Eye (tissue), 1 donor: ENCODE measurements at regions not wholly inside any gene's neighbourhood (a gene's known extent, or its start where the extent isn't known, plus 50 kb on each side); places are given as distances from the start of the nearest gene placed in this dataset.

Experiments used
- DNase-seq: peaks from one replicate; pipeline ENCODE4 v3.0.0-alpha.2; 2015

GRCh38 chr6:5946701-5947100, 60.0 kb downstream of the NRN1 start:
- no peak for DNase-seq

DNA sequence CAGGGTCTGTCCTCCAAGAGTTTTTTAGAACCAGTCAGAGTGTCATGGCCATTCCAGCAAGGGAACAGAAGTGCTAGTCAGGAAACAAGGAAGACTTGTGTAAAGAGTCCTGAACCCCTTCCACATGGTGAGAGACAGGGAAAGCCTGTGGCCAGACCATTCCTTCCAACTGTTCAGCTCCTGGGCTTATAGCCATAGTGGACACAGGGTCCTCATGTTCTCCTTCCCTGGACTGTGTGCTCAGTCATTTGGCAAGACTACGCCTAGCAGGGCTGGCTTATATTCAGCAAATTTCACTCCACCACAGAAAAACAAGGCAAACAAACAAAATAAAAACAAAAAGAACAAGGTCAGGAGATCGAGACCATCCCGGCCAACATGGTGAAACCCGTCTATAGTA, 60.5 kb downstream of the NRN1 start:
- no peak for DNase-seq

DNA sequence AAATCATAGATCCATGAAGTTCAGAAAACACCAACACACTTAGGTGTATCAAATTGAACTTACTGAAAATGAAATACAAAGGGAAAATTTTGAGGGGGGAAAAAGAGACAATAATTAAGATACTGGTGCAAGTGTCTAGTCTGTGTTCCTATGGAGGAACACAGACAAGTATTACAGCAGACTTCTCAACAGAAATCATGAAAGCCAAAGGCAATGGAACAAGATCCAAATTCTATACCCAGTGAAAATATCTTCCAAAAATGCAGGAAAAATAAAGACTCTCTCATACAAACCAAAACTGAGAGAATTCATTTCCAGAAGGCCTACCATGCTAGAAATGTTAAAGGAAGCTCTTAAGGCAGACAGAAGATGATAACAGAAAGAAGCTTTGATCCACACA, 63.1 kb downstream of the NRN1 start:
- DNase-seq = no peak

DNA sequence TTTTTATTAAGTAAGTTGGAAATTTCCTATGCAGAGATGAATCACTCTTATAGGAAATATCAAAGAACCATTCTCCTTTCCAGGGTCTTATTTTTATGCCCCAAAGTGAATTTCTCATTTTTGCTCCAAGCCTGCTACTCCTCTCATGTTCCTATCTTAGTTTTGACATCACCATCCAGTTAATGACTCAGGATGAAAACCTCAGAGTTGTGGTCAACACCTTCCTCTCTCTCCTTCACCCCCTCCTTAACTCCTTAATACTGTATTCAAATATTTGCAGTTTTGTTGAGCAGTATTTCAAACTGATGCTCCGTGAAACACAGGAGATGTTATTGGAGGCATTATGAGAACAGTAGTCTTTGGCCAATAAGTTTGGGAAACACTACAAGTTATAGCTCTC, 64.1 kb downstream of the NRN1 start:
- DNase-seq = no peak

DNA sequence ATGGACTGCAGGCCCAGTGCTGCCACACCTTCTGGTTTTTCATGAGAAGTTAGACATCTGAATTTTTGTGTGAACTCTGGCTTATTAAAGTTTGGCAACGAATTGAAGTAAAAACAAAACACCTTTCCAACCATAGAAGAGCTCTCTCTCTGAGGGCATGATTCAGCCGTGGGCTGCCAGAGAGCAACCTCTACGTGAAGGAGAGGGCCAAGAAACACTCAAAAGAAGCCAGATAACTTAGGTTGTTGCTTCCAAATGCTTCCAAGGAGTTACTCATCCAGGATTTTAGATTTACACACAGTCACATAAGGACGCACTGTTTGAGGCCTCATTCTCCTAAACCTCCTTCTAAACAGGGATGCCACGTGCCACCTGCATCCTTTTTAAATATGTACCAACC, 65.5 kb downstream of the NRN1 start:
- DNase-seq = no peak

- no peak for DNase-seq
Observed at GRCh38 chr6:5938934-5939333, 67.8 kb downstream of the NRN1 start.

- no peak for DNase-seq
Observed at GRCh38 chr6:5937936-5938706, 68.6 kb downstream of the NRN1 start.

DNA sequence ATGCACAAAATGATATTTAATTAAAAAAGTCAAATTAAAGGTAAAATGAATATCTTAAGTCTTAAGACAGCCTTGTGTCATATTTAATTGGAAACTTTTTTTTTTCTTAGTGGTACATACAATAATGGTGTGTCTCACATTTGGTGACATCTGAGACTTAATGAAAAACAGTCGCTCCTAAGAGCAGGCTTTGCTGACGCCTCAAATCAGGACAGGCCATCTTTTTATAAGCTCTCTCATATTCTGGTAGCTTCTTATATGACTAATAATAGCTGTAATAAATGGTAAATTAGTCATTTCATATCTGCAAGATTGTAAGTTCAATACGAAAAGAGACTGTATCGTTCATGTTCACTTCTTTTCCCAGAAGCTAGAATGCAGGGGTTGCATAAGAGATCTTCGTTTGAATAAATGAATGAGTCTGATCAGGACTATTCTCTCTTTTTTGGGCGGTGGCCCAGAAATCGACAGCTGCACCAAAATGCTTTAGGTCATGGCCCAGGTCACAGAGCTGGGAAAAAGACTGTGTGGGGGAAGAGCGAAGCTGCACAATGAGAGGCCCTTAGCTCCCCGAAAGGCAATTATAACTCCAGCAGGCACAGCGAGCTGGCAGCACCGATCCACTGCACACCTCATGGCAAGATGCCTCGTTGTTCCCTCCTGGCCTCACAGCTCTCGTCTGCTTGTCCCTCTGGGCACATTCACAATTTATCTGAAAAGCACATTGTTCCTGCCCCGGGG, 69.4 kb downstream of the NRN1 start:
- DNase-seq = peak; percentile 53

DNA sequence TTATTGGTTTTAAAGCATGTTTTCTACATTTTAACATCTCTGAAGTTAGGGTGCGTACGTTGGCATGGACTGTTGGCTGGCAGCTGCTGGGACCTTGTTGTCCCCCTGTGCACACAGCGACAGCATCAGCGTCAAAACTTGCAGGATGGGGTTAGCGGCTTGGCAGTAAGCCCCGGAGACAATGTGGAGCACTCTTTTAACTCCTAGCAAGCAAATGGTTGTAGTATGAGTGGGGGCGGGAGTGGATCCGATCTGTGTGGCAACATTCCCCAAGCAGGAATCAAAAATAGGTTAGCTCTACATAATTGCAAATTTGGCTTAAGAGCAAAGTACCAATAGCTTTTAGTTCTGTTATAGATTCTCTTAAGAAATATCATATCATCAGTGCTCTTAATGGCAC, 70.1 kb downstream of the NRN1 start:
- DNase-seq = peak; percentile 16

DNA sequence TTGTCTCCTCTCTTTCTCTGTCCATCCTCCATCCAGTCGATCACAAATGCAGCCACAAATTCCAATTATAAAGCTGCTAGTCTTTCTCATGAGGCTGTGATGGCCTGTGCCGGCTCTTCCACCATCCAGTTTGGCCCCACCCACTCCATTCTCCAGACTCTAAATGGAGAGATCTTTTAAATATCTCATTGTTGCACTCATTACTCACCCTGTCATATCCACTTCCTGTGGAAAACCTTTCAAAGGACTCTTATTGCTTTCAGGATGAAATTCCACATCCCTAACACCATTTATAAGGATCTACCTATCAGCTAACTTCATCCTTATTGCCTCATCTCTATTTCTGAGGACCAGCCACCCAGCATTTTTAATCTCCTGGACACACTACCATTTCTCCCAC, 70.6 kb downstream of the NRN1 start:
- no peak for DNase-seq

DNA sequence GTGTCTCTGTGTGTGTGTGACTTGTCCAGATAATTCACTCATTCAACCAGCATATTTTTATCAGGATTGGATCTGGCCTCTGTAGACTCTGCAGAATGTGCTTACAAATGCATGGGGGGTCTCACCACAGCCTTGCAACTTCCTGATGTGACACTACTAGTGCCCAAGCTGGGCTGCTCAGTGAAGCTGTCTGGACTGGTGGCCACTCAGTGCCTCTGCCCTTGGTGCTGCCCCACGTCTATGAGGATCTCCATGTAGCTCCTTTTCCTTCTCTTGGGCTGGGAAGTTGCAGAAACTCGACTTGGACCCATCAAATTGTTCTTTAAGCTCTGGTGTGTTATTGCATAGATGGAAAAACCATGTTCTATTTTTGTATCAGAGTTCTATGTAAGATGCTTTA, 75.8 kb downstream of the NRN1 start:
- DNase-seq = no peak

GRCh38 chr6:5930143-5930770, 76.5 kb downstream of the NRN1 start:
- DNase-seq = no peak

GRCh38 chr6:5923840-5924239, 82.9 kb downstream of the NRN1 start:
- no peak for DNase-seq

- no peak for DNase-seq
Observed at GRCh38 chr6:5922230-5922629, 84.5 kb downstream of the NRN1 start.

DNA sequence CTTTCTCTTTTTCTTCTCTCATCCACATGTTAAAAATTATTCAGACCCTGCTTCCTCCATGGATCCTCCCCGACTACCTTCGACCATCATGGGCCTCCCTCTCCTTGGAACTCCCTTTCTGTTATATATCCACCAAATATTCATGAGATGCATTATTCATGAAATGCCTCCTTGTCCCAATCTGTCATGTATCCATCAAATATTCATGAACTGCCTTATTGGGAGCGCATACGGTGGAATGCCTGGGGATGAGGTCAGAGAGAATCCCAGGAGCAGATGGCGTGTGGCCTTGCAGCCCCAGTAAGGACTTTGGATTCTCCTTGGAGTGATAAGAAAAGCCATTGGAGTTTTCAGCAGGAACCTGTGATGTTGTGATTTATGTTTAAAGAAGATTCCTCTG, 97.0 kb downstream of the NRN1 start:
- peak; percentile 69 for DNase-seq

DNA sequence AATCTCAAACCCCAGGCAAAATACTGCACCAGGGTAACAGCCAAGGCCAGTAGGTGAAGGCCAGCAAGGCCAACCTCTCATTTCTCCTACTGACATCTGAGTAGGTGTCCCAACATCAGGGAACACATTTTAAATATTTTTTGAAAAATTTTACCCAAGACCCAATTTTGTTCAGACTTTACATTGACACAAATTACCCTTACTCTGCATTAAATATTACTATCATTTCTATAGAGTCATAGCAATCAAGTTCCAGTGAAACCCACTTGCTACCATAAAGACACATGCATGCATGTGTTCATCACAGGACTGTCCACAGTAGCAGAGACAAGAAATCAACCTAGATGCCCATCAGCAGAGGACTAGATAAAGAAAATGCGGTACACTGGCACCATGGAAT, 99.9 kb downstream of the NRN1 start:
- no peak for DNase-seq

DNA sequence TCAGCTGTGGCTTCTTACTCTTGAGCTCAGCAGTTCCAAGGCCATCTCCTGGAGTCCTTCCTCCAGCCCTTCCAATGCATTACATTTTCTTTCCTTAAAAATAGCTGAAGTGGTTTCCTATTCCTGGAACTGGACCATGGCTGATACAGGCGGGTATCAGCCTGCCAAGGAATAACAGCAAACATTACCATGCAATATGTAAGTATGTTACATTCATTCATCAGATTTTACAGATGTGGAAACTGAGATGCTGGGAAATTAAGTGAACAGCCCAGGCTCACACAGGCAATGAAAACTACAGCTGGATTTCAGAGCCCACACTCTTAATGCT, 100.4 kb downstream of the NRN1 start:
- DNase-seq = no peak

DNA sequence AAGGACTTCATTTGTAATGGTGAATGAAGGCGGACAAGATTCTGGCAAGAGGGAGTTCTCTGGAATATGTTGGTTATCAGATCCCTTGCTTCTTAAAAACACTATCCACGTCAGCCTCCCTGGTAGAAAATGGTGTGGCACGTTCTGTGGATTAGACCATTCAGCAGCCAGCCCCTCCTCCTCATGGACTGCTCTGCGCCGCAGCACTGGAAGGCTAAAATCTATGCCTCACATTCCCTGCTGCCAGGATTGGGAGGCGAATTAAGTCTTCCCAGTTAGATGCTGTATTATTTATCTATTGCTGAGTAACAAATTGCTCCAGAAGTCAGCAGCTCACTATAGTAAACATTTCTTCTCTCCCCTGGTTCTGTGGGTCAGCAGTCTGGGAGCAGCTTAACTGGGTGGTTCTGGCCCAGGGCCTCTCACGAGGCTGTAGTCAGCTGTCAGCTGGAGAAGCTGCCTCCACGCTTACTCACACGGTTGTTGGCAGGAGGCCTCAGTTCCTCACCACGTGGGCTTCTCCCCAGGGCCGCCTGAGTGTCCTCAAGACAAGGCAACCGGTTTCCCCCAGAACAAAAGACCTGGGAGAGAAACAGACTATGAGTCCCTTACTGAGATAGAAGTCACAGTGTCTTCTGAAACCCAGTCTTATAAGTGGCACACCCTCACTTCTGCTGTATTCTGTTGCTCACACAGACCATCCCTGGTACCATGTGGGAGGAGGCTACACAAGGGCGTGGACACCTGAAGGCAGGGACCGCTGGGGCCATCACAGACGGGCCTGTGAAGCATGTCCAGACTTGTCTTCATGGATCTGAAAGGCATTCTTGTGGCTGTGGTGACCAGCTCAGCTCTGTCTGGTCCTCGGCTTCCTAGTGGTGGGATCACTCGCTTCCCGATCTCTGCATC, 101.0 kb downstream of the NRN1 start:
- DNase-seq = peak; percentile 14

DNA sequence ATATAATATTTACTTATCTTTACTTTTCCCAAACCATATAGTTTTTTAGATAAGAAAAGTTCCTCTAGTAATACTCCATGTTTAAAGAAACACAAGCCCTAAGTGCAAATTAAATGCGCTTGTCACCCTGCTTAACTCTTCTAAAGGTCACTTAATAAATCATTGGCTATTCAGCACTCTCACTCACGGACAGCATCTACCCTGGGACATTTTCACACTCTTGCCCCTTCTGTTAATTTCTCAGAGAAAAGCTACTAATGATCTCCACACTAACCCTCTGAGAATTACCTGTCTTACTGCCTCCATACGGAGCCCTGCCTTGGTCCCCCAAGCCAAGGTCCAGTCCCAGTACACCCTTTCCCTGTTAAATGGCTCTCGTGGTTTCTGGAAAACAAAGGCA, 102.2 kb downstream of the NRN1 start:
- DNase-seq = no peak

GRCh38 chr6:5899216-5900045, 107.3 kb downstream of the NRN1 start:
- DNase-seq = no peak

GRCh38 chr6:5898563-5898962, 108.2 kb downstream of the NRN1 start:
- DNase-seq = no peak

DNA sequence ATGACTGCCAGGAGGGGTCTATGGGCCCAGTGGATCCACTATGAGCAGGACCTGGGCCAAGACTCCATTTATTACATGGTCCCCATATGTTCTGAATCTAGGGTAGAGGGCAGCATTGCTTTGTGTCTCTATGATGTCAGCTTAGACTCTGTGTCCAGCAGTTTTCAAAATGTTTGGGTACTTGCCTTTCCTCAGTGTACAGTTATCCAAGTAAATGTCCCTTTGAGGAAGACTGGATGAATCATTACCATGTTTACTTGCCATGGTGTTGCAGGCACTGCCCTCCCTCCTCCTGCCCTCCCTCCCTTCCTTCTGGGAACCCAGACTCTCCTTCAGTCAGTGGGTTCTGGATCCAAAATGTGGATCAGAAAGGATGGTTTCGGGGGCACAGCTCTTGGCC, 108.6 kb downstream of the NRN1 start:
- no peak for DNase-seq
